A549 (cell line): ENCODE measurements at regions not wholly inside any gene's neighbourhood (a gene's known extent, or its start where the extent isn't known, plus 50 kb on each side); places are given as distances from the start of the nearest gene placed in this dataset.

ENCODE experiments used
- ATAC-seq, 2 experiments: fragments of 200-7000 bp in 1 of 2; fragments of >200 bp in 1 of 2; cut with Nextera tagmentation in 1 of 2; cut with Tn5 transposase in 1 of 2; 3 replicates each; pipeline versions ENCODE4 v1.8.0 to v1.9.1; 2018 to 2020; ENCODE audit warnings: mild to moderate bottlenecking in 1 of 2, moderate library complexity in 1 of 2
- CTCF ChIA-PET: fragments of 300-600 bp; sonication (Branson Sonifier 250); formaldehyde crosslinking; extraction: SDS; loops from one replicate; lab custom pipeline; 2021; ENCODE audit warnings: antibody characterized with exemption, inconsistent platforms; lab: Yijun Ruan, JAX
- POLR2A ChIA-PET: fragments of 350-600 bp; formaldehyde crosslinking; extraction: SDS; loops from one replicate; lab custom pipeline; 2021; ENCODE audit warnings: antibody characterized with exemption, inconsistent platforms; lab: Yijun Ruan, JAX
- DNase-seq, 2 experiments: peaks; one replicate each; pipeline versions ENCODE4 v3.0.0 to v3.0.0-alpha.2; 2011 to 2016; ENCODE audit warnings: low read depth in 1 of 2, low spot score in 1 of 2
- FAIRE-seq: peaks from 2 replicates; lab custom pipeline; 2011; peaks lifted over from hg19 to GRCh38; lab: Jason Lieb, UNC
- H3K27ac ChIP-seq, 2 experiments: fragments of >200 bp; sonication (Bioruptor Twin); formaldehyde crosslinking; 3 replicates each; pipeline ENCODE4 v1.5.1; 2016 to 2017
- H3K4me1 ChIP-seq: fragments of >200 bp; sonication (Bioruptor Twin); formaldehyde crosslinking; 3 replicates; pipeline ENCODE4 v1.6.1; 2016
- H3K4me2 ChIP-seq: fragments of >200 bp; sonication (Bioruptor Twin); formaldehyde crosslinking; 3 replicates; pipeline ENCODE4 v1.6.1; 2016
- H3K4me3 ChIP-seq: fragments of >200 bp; sonication (Bioruptor Twin); formaldehyde crosslinking; 3 replicates; pipeline ENCODE4 v1.5.1; 2016
- H3K9me3 ChIP-seq: fragments of >200 bp; sonication (Bioruptor Twin); formaldehyde crosslinking; 3 replicates; pipeline ENCODE4 v1.6.1; 2016
- BHLHE40 ChIP-seq: IDR thresholded peaks from 2 replicates; pipeline ENCODE4 v1.6.1; 2012; ENCODE audit warnings: low read depth, low read length, inconsistent platforms
- CBX8 ChIP-seq: fragments of 200-600 bp; sonication (generic); IDR thresholded peaks from 2 replicates; pipeline ENCODE4 v1.6.1; 2016
- CHD2 ChIP-seq: fragments of 150-350 bp; IDR thresholded peaks from 2 replicates; pipeline ENCODE4 v1.6.1; 2014; ENCODE audit warnings: low read length; ENCODE audit not compliant: partially characterized antibody
- JUNB ChIP-seq: fragments of >200 bp; sonication (Bioruptor Twin); formaldehyde crosslinking; IDR thresholded peaks from 2 replicates; pipeline ENCODE4 v1.6.1; 2016
- MAFK ChIP-seq: fragments of 450-650 bp; IDR thresholded peaks from 2 replicates; pipeline ENCODE4 v1.6.1; 2014; ENCODE audit not compliant: partially characterized antibody
- MAZ ChIP-seq: fragments of 150-350 bp; IDR thresholded peaks from 2 replicates; pipeline ENCODE4 v1.6.1; 2014; ENCODE audit warnings: antibody characterized with exemption, low read depth, low read length, borderline replicate concordance
- NFE2L2 ChIP-seq: fragments of 150-350 bp; conservative IDR thresholded peaks from 2 replicates; pipeline ENCODE4 v1.6.1; 2014; ENCODE audit warnings: low read length
- PHF8 ChIP-seq: fragments of 200-600 bp; sonication (generic); IDR thresholded peaks from 2 replicates; pipeline ENCODE4 v1.6.1; 2016; ENCODE audit warnings: low read depth, mild to moderate bottlenecking, antibody characterized with exemption, moderate library complexity, borderline replicate concordance
- POLR2A ChIP-seq: IDR thresholded peaks from 2 replicates; pipeline ENCODE4 v1.6.1; 2012; ENCODE audit warnings: mild to moderate bottlenecking, low read length
- RAD21 ChIP-seq, 2 experiments: fragments of >200 bp in 1 of 2; sonication (Bioruptor Twin) in 1 of 2; formaldehyde crosslinking in 1 of 2; IDR thresholded peaks in 1 of 2; conservative IDR thresholded peaks in 1 of 2; 2 replicates in 1 of 2; 3 replicates in 1 of 2; pipeline ENCODE4 v1.6.1; 2012 to 2018; ENCODE audit warnings: inconsistent platforms in 1 of 2
- RARB ChIP-seq: fragments of 250-450 bp; sonication (Bioruptor Pico); IDR thresholded peaks from 2 replicates; pipeline ENCODE4 v1.8.0; 2021; ENCODE audit warnings: mild to moderate bottlenecking, moderate library complexity
- RNF2 ChIP-seq: fragments of 200-600 bp; sonication (generic); IDR thresholded peaks from 2 replicates; pipeline ENCODE4 v1.6.1; 2016; ENCODE audit warnings: low read depth, mild to moderate bottlenecking, antibody characterized with exemption, moderate library complexity, borderline replicate concordance
- SMC3 ChIP-seq: fragments of >200 bp; sonication (Bioruptor Twin); formaldehyde crosslinking; IDR thresholded peaks from 3 replicates; pipeline ENCODE4 v1.6.1; 2018; ENCODE audit warnings: inconsistent platforms
- TP53 ChIP-seq: fragments of 250-450 bp; sonication (Bioruptor Pico); IDR thresholded peaks from 2 replicates; pipeline ENCODE4 v1.5.0; 2021; ENCODE audit warnings: mild to moderate bottlenecking, moderate library complexity
- ZC3H11A ChIP-seq: fragments of 450-650 bp; IDR thresholded peaks from 2 replicates; pipeline ENCODE4 v1.6.1; 2014; ENCODE audit warnings: antibody characterized with exemption, mild to moderate bottlenecking
- ZFP36 ChIP-seq: fragments of 450-650 bp; IDR thresholded peaks from 2 replicates; pipeline ENCODE4 v1.6.1; 2014; ENCODE audit warnings: borderline replicate concordance; ENCODE audit not compliant: partially characterized antibody
- WGBS: methylation state at CpG from one replicate; pipeline ENCODE4 v1.1.6; 2017; ENCODE audit errors: missing lambda C conversion rate; 5-methylcytosine and 5-hydroxymethylcytosine counted together
- TF ChIP-seq, protein P1 (sequence below): fragments of >200 bp; sonication (Bioruptor Twin); formaldehyde crosslinking; IDR thresholded peaks from 3 replicates; pipeline ENCODE4 v1.6.1; 2016
- TF ChIP-seq, protein P2 (sequence below): fragments of 450-650 bp; IDR thresholded peaks from 2 replicates; pipeline ENCODE4 v1.6.1; 2014; ENCODE audit warnings: antibody characterized with exemption
- TF ChIP-seq, protein P3 (sequence below): fragments of 150-350 bp; IDR thresholded peaks from 2 replicates; pipeline ENCODE4 v1.6.1; 2014; ENCODE audit warnings: low read depth, mild to moderate bottlenecking, low read length
- TF ChIP-seq, protein P4 (sequence below): fragments of 250-450 bp; sonication (Bioruptor Pico); IDR thresholded peaks from 2 replicates; pipeline ENCODE4 v1.5.0; 2020; ENCODE audit warnings: low read depth, mild to moderate bottlenecking, moderate library complexity
- TF ChIP-seq, protein P5 (sequence below): IDR thresholded peaks from 2 replicates; pipeline ENCODE4 v1.6.1; 2012; ENCODE audit warnings: low read depth, borderline replicate concordance

DNA sequence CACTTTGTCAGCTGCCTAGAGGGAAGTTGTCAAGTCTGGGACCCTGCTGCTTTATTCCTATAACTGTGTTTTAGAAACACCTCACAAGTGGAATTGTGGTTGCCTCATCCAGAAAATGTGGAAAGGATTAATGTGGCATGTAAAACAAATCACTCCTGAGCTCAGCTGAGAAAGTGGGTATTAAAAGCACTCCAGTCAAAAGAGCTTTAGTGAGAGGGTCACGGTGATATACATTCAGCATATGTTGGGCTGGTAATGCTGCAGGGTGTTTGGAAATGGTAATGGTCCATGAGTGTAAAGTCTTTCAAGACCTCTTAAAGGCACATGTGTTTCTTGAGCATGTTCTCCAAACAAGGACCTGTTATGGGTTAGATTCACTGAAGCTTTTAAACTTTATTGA lies 318.2 kb upstream of the MEOX2 start:
- no peak for ATAC-seq
- Histone ChIP-seq H3K4me3 (no peak overlapping the region), H3K27ac (no peak overlapping the region), H3K4me1 (no peaks in the 10 kb centered on the region), H3K9me3 (no peaks in the 10 kb centered on the region), H3K4me2 (no peak overlapping the region)
- CTCF ChIA-PET = no interaction called here
- DNase-seq = no peak
- POLR2A ChIA-PET = no interaction called here
- WGBS = 33% methylated on average over 1 of the region's 1 CpG
- TF ChIP-seq, protein P1, sequence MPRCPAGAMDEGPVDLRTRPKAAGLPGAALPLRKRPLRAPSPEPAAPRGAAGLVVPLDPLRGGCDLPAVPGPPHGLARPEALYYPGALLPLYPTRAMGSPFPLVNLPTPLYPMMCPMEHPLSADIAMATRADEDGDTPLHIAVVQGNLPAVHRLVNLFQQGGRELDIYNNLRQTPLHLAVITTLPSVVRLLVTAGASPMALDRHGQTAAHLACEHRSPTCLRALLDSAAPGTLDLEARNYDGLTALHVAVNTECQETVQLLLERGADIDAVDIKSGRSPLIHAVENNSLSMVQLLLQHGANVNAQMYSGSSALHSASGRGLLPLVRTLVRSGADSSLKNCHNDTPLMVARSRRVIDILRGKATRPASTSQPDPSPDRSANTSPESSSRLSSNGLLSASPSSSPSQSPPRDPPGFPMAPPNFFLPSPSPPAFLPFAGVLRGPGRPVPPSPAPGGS = no peak
- TF ChIP-seq, protein P2, sequence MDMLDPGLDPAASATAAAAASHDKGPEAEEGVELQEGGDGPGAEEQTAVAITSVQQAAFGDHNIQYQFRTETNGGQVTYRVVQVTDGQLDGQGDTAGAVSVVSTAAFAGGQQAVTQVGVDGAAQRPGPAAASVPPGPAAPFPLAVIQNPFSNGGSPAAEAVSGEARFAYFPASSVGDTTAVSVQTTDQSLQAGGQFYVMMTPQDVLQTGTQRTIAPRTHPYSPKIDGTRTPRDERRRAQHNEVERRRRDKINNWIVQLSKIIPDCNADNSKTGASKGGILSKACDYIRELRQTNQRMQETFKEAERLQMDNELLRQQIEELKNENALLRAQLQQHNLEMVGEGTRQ = no peak
- TF ChIP-seq BHLHE40 = no peak
- FAIRE-seq = no peak

DNA sequence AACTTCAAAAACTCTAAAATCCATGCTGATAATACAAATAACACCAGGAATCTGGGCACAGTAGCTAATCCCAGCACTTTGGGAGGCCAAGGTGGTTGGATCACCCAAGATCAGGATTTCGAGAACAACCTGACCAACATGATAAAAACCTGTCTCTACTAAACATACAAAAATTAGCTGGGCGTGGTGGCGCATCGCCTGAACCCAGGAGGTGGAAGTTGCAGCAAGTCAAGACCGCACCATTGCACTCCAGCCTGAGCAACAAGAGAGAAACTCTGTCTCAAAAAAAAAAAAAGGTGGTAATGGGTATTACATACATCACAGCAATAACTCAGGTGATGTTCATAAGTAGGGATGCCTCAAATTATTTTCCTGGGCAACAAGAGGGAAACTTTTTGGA lies 315.0 kb upstream of the MEOX2 start:
- CTCF ChIA-PET = no interaction called here

DNA sequence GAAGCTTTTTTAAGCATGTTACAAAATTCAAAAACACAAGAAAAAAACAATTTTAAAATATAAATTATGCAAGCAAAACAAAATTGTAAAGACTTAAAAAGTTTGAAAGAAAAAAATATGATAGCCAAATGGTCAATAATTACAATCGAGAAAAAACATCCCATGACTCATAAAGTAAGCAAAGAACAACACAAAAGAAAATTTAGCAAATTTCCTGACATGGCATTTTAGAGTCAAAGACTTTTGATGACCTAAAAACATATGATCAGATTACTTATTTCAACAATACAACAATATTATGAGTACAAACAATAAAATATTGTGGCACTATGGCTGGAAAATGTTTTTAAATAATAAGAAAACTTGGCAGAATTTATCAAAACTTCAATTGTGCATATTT lies 312.1 kb upstream of the MEOX2 start:
- Histone ChIP-seq H3K27ac (no peak overlapping the region), H3K9me3 (no peaks in the 10 kb centered on the region), H3K4me2 (no peak overlapping the region), H3K4me1 (no peaks in the 10 kb centered on the region), H3K4me3 (no peak overlapping the region)
- no peak for ATAC-seq
- ChIA-PET POLR2A (no interaction called here), CTCF (no interaction called here)
- TF ChIP-seq, protein P2 = no peak
- peak; percentile 34 for TF ChIP-seq MAFK
- TF ChIP-seq RARB (CRISPR knock-in tag) = no peak
- TF ChIP-seq POLR2A = no peak
- no peak for TF ChIP-seq CBX8
- TF ChIP-seq PHF8 = no peak
- TF ChIP-seq, all 56 proteins: peak for 1
- WGBS = 0% methylated on average over 1 of the region's 1 CpG
- FAIRE-seq = no peak
- DNase-seq = no peak

More for the DNA sequence above, 315.0 kb upstream of the MEOX2 start:
- Histone ChIP-seq H3K4me2 (no peak overlapping the region), H3K27ac (no peak overlapping the region), H3K4me1 (no peaks in the 10 kb centered on the region), H3K4me3 (no peak overlapping the region), H3K9me3 (no peaks in the 10 kb centered on the region)
- POLR2A ChIA-PET = no interaction called here
- TF ChIP-seq ZFP36 (no peak), JUNB (no peak), TP53 (CRISPR knock-in tag) (no peak), SMC3 (no peak), CHD2 (no peak), ZC3H11A (no peak), PHF8 (no peak)
- TF ChIP-seq, protein P3, sequence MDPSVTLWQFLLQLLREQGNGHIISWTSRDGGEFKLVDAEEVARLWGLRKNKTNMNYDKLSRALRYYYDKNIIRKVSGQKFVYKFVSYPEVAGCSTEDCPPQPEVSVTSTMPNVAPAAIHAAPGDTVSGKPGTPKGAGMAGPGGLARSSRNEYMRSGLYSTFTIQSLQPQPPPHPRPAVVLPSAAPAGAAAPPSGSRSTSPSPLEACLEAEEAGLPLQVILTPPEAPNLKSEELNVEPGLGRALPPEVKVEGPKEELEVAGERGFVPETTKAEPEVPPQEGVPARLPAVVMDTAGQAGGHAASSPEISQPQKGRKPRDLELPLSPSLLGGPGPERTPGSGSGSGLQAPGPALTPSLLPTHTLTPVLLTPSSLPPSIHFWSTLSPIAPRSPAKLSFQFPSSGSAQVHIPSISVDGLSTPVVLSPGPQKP = no peak
- TF ChIP-seq, protein P1 = no peak
- 62% methylated on average over 5 of the region's 5 CpGs for WGBS
- FAIRE-seq (no peak), ATAC-seq (no peak), DNase-seq (no peak)

DNA sequence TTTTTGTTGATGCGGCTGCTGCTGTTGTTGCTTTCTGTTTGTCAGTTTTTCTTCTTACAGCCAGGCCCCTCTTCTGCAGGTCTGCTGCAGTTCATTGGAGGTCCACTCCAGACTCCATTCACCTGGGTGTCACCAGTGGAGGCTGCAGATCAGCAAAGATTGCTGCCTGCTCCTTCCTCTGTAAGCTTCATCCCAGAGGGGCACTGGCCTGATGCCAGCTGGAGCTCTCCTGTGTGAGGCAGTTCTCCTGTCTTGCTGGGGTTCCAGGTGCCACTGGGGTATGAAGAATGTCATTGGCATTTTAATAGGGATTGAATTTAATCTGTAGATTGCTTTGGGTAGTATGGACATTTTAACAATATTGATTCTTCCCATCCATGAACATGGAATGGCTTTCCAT lies 308.5 kb upstream of the MEOX2 start:
- 79% methylated on average over 1 of the region's 1 CpG for WGBS
- Histone ChIP-seq H3K4me2 (no peak overlapping the region), H3K4me1 (no peaks in the 10 kb centered on the region), H3K9me3 (no peaks in the 10 kb centered on the region), H3K4me3 (no peak overlapping the region), H3K27ac (no peak overlapping the region)
- ATAC-seq (no peak), FAIRE-seq (no peak), DNase-seq (no peak)
- CTCF ChIA-PET = no interaction called here
- POLR2A ChIA-PET = no interaction called here
- no peak for TF ChIP-seq NFE2L2
- no peak for TF ChIP-seq CBX8
- no peak for TF ChIP-seq ZFP36
- TF ChIP-seq SMC3 = no peak
- TF ChIP-seq, protein P4, sequence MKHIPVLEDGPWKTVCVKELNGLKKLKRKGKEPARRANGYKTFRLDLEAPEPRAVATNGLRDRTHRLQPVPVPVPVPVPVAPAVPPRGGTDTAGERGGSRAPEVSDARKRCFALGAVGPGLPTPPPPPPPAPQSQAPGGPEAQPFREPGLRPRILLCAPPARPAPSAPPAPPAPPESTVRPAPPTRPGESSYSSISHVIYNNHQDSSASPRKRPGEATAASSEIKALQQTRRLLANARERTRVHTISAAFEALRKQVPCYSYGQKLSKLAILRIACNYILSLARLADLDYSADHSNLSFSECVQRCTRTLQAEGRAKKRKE (CRISPR knock-in tag) = no peak
- TF ChIP-seq, protein P3 = no peak
- no peak for TF ChIP-seq ZC3H11A
- TF ChIP-seq RNF2 = no peak
- TF ChIP-seq, protein P5, sequence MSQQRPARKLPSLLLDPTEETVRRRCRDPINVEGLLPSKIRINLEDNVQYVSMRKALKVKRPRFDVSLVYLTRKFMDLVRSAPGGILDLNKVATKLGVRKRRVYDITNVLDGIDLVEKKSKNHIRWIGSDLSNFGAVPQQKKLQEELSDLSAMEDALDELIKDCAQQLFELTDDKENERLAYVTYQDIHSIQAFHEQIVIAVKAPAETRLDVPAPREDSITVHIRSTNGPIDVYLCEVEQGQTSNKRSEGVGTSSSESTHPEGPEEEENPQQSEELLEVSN = no peak
- TF ChIP-seq MAZ = no peak
- no peak for TF ChIP-seq RAD21 (conservative IDR thresholded peaks at IDR 0.05 in 1 of 2, IDR thresholded peaks at IDR 0.05 in 1 of 2)
- TF ChIP-seq CHD2 = no peak
